NCI-H524 (cell line): ENCODE measurements at regions not wholly inside any gene's neighbourhood (a gene's known extent, or its start where the extent isn't known, plus 50 kb on each side); places are given as distances from the start of the nearest gene placed in this dataset.

ENCODE experiments used
- DNase-seq, 2 experiments: peaks; one replicate each; lab custom pipeline; 2025; lab: John Stamatoyannopoulos, UW

DNA sequence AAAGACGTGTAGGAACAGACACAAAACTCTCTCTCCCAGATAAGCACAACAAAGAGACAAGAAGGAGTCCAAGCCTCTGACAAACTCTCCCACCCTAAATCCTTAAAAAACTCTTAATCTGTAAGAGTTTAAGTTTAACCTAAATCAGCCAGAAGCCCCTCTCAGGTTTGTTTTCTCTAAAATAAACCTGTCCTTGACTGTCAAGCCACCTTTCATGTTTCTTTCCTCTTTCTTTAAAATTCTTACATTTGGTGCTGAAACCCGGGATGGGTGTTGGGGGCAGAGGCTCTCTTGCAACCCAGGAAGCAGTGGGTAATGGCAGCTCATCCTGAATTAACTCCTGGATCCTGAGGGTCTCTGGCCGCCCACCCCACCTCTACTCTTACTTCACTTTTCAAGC, 107.8 kb upstream of the TENT5D start:
- no peak for DNase-seq

DNA sequence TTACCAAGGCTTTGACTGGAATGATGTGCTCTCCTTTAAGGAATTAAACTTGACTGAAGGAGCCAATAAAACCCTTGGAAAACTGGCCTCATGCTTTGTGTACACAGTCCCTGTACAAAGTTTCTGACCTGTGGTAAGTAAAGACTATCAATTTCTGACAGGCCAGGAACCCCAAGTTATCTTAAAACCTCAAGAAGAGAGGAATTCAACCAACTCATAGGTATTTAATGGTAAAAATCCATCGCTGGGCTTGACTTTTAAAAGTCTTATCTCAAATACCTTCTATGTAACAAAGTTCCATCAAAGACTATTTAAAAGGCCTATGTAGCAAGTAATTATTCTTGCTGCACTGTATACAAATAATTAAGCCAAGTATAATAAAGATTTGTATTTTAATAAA, 103.7 kb upstream of the TENT5D start:
- DNase-seq = no peak

DNA sequence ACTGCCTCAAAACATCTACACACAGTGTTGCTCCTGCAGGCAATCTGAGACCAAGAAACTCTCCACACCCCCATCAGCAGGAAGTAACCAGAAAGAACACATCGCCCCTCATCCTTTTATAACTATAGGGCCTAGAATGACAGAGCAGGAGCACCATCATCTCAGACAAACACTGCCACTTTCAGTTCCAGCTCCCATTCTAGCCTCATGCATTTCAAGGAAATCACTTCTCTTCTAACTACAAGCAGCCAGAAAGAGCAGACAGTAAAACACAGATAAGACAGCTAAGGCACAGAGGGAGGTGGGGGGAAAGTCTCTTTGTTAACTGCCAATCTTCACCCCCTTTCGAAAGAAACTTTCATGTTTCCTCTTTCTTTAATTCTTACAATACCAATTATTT, 102.6 kb upstream of the TENT5D start:
- DNase-seq = no peak

DNA sequence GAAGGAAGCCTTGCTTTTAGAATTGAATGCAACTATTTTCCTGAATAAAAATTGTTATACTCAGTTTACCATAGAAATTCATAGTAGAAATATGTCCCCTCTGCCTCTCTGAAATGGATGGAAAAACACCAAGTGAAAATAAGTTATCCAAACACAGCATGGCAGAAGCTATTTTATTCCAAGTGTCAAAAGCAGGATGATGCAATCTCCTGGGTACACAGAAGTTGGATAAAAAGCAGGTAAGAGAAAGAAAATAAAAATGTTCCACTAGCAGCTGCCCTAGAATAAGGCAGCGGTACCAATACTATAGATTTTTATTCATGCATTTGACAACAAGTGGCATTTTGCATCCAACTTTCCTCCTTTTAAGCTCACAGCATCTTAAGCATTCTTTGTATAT, 89.0 kb upstream of the TENT5D start:
- DNase-seq = no peak

DNA sequence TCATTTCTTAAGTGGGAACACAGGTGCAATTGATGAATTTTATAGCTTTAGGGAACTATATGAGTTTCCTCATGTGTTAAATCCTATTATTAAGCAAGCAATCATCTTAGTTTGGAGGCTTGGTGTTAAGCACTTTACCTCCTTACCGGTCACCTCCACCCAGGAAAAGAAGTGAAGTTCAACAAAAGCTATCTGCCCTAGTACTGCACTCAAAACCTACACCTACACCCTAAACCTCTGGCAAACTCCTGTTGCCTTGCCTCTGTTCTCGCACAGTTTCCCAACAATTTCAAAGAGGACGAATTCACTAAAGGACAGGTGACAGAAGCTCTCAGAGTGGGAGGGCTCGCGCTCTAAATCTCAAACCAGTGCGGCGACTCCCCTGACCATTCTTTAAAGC, 85.7 kb upstream of the TENT5D start:
- no peak for DNase-seq

DNA sequence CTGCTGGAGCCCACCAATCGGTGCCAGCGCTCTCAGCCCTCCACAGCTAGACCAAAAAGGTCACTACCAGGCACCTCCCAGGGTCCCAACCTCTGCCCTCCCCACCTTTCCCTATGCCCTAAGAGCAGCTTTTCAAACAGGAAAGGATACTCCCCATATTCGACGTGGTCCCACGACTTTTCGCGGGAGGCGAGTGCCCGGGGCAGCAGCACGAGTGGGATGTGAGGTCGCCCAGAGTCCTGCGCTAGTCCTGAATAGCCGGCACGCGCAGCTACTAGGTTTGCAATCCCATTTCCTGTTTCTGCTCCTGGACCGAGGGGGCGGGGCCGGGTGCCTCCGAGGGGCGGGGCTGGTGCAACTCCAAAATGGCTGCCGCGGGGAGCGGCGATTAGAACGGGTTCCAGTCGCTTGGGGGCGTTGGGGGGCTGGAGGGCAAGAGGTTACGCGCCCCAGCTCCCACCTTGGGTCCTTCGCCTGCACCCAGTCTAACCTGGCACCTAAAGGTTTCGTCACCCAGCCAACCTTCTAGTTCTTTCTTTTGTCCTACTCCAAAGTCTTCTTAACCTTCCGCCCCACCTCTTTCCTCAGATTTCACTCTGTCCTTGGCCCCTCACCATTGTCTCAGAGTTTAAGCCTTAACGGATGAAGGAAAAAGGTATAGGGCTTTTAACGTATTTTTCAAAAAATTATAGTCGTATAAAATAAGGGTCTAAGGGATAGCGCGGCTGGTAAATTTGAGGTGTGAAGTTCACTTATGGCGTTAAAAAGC, 85.0 kb upstream of the TENT5D start:
- no peak for DNase-seq

DNA sequence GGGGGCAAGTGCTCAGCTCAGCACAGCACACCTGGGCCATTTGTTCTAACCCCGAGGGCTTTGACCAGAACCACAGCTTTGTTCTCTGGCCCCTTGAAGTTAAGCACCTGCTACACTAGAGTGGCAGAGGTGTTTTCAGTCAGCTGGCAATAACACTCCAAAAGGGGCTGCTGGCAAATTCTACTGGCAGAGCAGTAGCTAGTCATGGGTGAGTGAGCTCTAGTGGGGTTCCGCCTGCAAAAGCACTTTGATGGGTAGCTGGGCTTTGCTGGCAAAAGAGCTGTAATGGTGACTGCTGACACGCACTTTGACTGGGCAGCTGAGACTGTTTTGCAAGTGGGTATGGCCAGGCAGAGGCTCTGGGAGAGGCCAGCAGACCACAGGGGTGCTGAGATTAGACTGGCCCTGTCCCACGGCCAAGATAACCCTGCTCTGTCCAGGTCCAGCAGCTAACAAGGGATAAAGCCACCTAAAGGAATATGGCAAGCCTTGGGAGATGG, 65.2 kb upstream of the TENT5D start:
- DNase-seq = no peak
